ENCODE measurements at regions not wholly inside any gene's neighbourhood (a gene's known extent, or its start where the extent isn't known, plus 50 kb on each side); places are given as distances from the start of the nearest gene placed in this dataset.
"Not testable (repeated sequence)": the region's sequence is repeated elsewhere in the genome, so short reads cannot be mapped to it uniquely, and the experiment has no call there.

DNA sequence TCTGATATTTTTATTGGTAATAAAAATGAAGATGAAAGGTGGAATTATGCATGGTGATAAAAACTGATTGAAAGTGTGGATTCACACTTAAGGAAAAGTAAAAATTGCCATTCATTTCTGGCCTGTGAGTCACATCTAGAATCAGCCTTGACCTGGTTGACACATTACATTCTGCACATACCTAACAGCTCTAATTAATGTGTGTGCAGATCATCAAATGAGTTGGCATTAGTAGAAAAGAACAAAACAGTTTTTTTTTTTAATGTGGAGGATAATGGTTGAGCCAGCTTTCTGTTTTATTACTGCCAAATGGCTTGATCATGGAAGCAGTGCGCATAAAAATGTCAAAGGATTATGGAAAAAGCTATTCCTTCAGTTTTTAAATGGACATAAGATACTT lies 142.6 kb upstream of the TMEM196 start:
- no peaks in the 10 kb centered on the region for H3K36me3 ChIP-seq (ENCODE audit: insufficient read depth, low read length)
- no peak overlapping the region for H3K27ac ChIP-seq (ENCODE audit: low read depth, low read length)
- no peaks in the 10 kb centered on the region for H3K9me3 ChIP-seq (ENCODE audit: low read length)
- H3K4me1 ChIP-seq (ENCODE audit: insufficient read depth, low read length), result peaks cover 10% of the 10 kb centered on the region
- no peak overlapping the region for H3K9ac ChIP-seq (ENCODE audit: low read length)
- H3K27me3 ChIP-seq (ENCODE audit: control insufficient read depth in 1 of 2, insufficient read depth in 2 of 2, low read length in 2 of 2), result no peaks in the 10 kb centered on the region
- no peak overlapping the region for H3K4me3 ChIP-seq (ENCODE audit: low read depth in 1 of 2, low read length in 2 of 2)

- Histone ChIP-seq H3K9ac (ENCODE audit: low read length) (no peak overlapping the region), H3K9me3 (ENCODE audit: low read length) (no peaks in the 10 kb centered on the region), H3K27ac (ENCODE audit: low read depth, low read length) (no peak overlapping the region), H3K27me3 (ENCODE audit: control insufficient read depth in 1 of 2, insufficient read depth in 2 of 2, low read length in 2 of 2) (no peaks in the 10 kb centered on the region), H3K4me1 (ENCODE audit: insufficient read depth, low read length) (peaks cover 10% of the 10 kb centered on the region), H3K4me3 (ENCODE audit: low read depth in 1 of 2, low read length in 2 of 2) (no peak overlapping the region), H3K36me3 (ENCODE audit: insufficient read depth, low read length) (no peaks in the 10 kb centered on the region)
These were observed 142.2 kb upstream of the TMEM196 start for GRCh38 chr7:19915596-19915995.

DNA sequence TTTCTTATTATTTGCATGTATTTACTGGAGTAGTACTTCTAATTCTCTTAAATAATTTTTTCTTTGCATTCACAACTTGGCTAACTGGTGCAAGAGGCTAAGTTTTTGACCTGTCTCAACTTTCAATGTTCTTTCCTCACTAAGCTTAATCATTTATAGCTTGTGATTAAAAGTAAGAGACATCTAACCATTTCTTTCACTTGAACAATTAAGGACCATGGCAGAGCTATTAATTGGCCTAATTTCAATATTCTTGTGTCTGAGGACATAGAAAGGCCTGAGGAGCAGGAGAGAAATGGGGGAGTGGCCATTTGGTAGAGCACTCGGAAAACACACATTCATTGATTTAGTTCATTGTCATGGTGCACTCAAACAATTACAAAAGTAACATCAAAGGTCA lies 141.4 kb upstream of the TMEM196 start:
- Histone ChIP-seq H3K9me3 (ENCODE audit: low read length) (no peaks in the 10 kb centered on the region), H3K4me1 (ENCODE audit: insufficient read depth, low read length) (peaks cover 4% of the 10 kb centered on the region), H3K27me3 (ENCODE audit: control insufficient read depth in 1 of 2, insufficient read depth in 2 of 2, low read length in 2 of 2) (no peaks in the 10 kb centered on the region), H3K9ac (ENCODE audit: low read length) (no peak overlapping the region), H3K36me3 (ENCODE audit: insufficient read depth, low read length) (no peaks in the 10 kb centered on the region), H3K4me3 (ENCODE audit: low read depth in 1 of 2, low read length in 2 of 2) (no peak overlapping the region), H3K27ac (ENCODE audit: low read depth, low read length) (no peak overlapping the region)

GRCh38 chr7:19900118-19900517 lies 126.7 kb upstream of the TMEM196 start:
- H3K27ac ChIP-seq (ENCODE audit: low read depth, low read length), result no peak overlapping the region

GRCh38 chr7:19899529-19899928 lies 126.1 kb upstream of the TMEM196 start:
- H3K4me3 ChIP-seq (ENCODE audit: low read depth in 1 of 2, low read length in 2 of 2), result no peak overlapping the region
- H3K27ac ChIP-seq (ENCODE audit: low read depth, low read length), result no peak overlapping the region
- H3K4me1 ChIP-seq (ENCODE audit: insufficient read depth, low read length), result no peaks in the 10 kb centered on the region
- no peaks in the 10 kb centered on the region for H3K27me3 ChIP-seq (ENCODE audit: control insufficient read depth in 1 of 2, insufficient read depth in 2 of 2, low read length in 2 of 2)
- no peaks in the 10 kb centered on the region for H3K36me3 ChIP-seq (ENCODE audit: insufficient read depth, low read length)
- no peaks in the 10 kb centered on the region for H3K9me3 ChIP-seq (ENCODE audit: low read length)
- H3K9ac ChIP-seq (ENCODE audit: low read length), result no peak overlapping the region

More at GRCh38 chr7:19900118-19900517, 126.7 kb upstream of the TMEM196 start:
- no peaks in the 10 kb centered on the region for H3K9me3 ChIP-seq (ENCODE audit: low read length)
- H3K36me3 ChIP-seq (ENCODE audit: insufficient read depth, low read length), result no peaks in the 10 kb centered on the region
- H3K4me3 ChIP-seq (ENCODE audit: low read depth in 1 of 2, low read length in 2 of 2), result no peak overlapping the region
- no peak overlapping the region for H3K9ac ChIP-seq (ENCODE audit: low read length)
- no peaks in the 10 kb centered on the region for H3K27me3 ChIP-seq (ENCODE audit: control insufficient read depth in 1 of 2, insufficient read depth in 2 of 2, low read length in 2 of 2)
- no peaks in the 10 kb centered on the region for H3K4me1 ChIP-seq (ENCODE audit: insufficient read depth, low read length)

GRCh38 chr7:19882893-19883292 lies 109.5 kb upstream of the TMEM196 start:
- H3K4me3 ChIP-seq (ENCODE audit: low read depth in 1 of 2, low read length in 2 of 2); H3K4me1 ChIP-seq (ENCODE audit: insufficient read depth, low read length); H3K27me3 ChIP-seq (ENCODE audit: control insufficient read depth in 1 of 2, insufficient read depth in 2 of 2, low read length in 2 of 2); H3K9ac ChIP-seq (ENCODE audit: low read length); H3K27ac ChIP-seq (ENCODE audit: low read depth, low read length); H3K36me3 ChIP-seq (ENCODE audit: insufficient read depth, low read length); H3K9me3 ChIP-seq (ENCODE audit: low read length): not testable (repeated sequence)

GRCh38 chr7:19872094-19872493 lies 98.7 kb upstream of the TMEM196 start:
- H3K27me3 ChIP-seq (ENCODE audit: control insufficient read depth in 1 of 2, insufficient read depth in 2 of 2, low read length in 2 of 2), result no peaks in the 10 kb centered on the region
- H3K27ac ChIP-seq (ENCODE audit: low read depth, low read length), result no peak overlapping the region
- H3K4me3 ChIP-seq (ENCODE audit: low read depth in 1 of 2, low read length in 2 of 2), result no peak overlapping the region
- H3K4me1 ChIP-seq (ENCODE audit: insufficient read depth, low read length), result no peaks in the 10 kb centered on the region
- no peak overlapping the region for H3K9ac ChIP-seq (ENCODE audit: low read length)
- H3K36me3 ChIP-seq (ENCODE audit: insufficient read depth, low read length), result no peaks in the 10 kb centered on the region
- no peaks in the 10 kb centered on the region for H3K9me3 ChIP-seq (ENCODE audit: low read length)

DNA sequence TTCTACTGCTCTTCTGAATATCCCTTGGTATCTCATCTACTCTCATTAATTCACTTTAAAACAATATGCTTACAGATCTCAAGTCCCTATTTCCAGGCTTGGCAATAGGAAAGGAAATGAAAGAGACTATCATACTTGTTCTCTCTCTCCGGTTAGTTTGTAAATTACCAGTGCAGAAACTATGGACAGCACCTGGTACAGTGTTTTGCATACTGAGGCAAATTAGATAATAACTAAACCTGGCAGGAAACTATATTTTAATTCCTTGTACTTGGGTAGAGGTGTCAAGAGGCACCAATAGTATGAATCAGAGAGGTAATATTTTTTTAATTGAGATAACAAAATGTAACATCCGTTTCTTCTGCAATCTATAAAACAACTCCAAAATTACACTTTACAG lies 97.7 kb upstream of the TMEM196 start:
- no peaks in the 10 kb centered on the region for H3K36me3 ChIP-seq (ENCODE audit: insufficient read depth, low read length)
- H3K27me3 ChIP-seq (ENCODE audit: control insufficient read depth in 1 of 2, insufficient read depth in 2 of 2, low read length in 2 of 2), result no peaks in the 10 kb centered on the region
- no peak overlapping the region for H3K4me3 ChIP-seq (ENCODE audit: low read depth in 1 of 2, low read length in 2 of 2)
- H3K9me3 ChIP-seq (ENCODE audit: low read length), result no peaks in the 10 kb centered on the region
- H3K27ac ChIP-seq (ENCODE audit: low read depth, low read length), result no peak overlapping the region
- H3K9ac ChIP-seq (ENCODE audit: low read length), result no peak overlapping the region
- H3K4me1 ChIP-seq (ENCODE audit: insufficient read depth, low read length), result no peaks in the 10 kb centered on the region

GRCh38 chr7:19869979-19870378 lies 96.6 kb upstream of the TMEM196 start:
- H3K9me3 ChIP-seq (ENCODE audit: low read length), result no peaks in the 10 kb centered on the region
- no peaks in the 10 kb centered on the region for H3K4me1 ChIP-seq (ENCODE audit: insufficient read depth, low read length)
- no peak overlapping the region for H3K27ac ChIP-seq (ENCODE audit: low read depth, low read length)
- no peak overlapping the region for H3K9ac ChIP-seq (ENCODE audit: low read length)
- H3K4me3 ChIP-seq (ENCODE audit: low read depth in 1 of 2, low read length in 2 of 2), result no peak overlapping the region
- no peaks in the 10 kb centered on the region for H3K36me3 ChIP-seq (ENCODE audit: insufficient read depth, low read length)
- H3K27me3 ChIP-seq (ENCODE audit: control insufficient read depth in 1 of 2, insufficient read depth in 2 of 2, low read length in 2 of 2), result no peaks in the 10 kb centered on the region

GRCh38 chr7:19853261-19853832 lies 79.9 kb upstream of the TMEM196 start:
- no peaks in the 10 kb centered on the region for H3K27me3 ChIP-seq (ENCODE audit: control insufficient read depth in 1 of 2, insufficient read depth in 2 of 2, low read length in 2 of 2)
- H3K4me3 ChIP-seq (ENCODE audit: low read depth in 1 of 2, low read length in 2 of 2), result no peak overlapping the region
- H3K27ac ChIP-seq (ENCODE audit: low read depth, low read length), result no peak overlapping the region
- no peaks in the 10 kb centered on the region for H3K4me1 ChIP-seq (ENCODE audit: insufficient read depth, low read length)
- H3K9me3 ChIP-seq (ENCODE audit: low read length), result no peaks in the 10 kb centered on the region
- H3K36me3 ChIP-seq (ENCODE audit: insufficient read depth, low read length), result no peaks in the 10 kb centered on the region
- no peak overlapping the region for H3K9ac ChIP-seq (ENCODE audit: low read length)

- no peaks in the 10 kb centered on the region for H3K27me3 ChIP-seq (ENCODE audit: control insufficient read depth in 1 of 2, insufficient read depth in 2 of 2, low read length in 2 of 2)
- no peak overlapping the region for H3K4me3 ChIP-seq (ENCODE audit: low read depth in 1 of 2, low read length in 2 of 2)
- H3K9me3 ChIP-seq (ENCODE audit: low read length), result no peaks in the 10 kb centered on the region
- no peaks in the 10 kb centered on the region for H3K36me3 ChIP-seq (ENCODE audit: insufficient read depth, low read length)
- no peaks in the 10 kb centered on the region for H3K4me1 ChIP-seq (ENCODE audit: insufficient read depth, low read length)
- H3K27ac ChIP-seq (ENCODE audit: low read depth, low read length), result no peak overlapping the region
- no peak overlapping the region for H3K9ac ChIP-seq (ENCODE audit: low read length)
These were observed 78.8 kb upstream of the TMEM196 start for GRCh38 chr7:19852192-19852591.

- Histone ChIP-seq H3K4me1 (ENCODE audit: insufficient read depth, low read length) (no peaks in the 10 kb centered on the region), H3K27me3 (ENCODE audit: control insufficient read depth in 1 of 2, insufficient read depth in 2 of 2, low read length in 2 of 2) (no peaks in the 10 kb centered on the region), H3K27ac (ENCODE audit: low read depth, low read length) (no peak overlapping the region), H3K9me3 (ENCODE audit: low read length) (no peaks in the 10 kb centered on the region), H3K4me3 (ENCODE audit: low read depth in 1 of 2, low read length in 2 of 2) (no peak overlapping the region), H3K36me3 (ENCODE audit: insufficient read depth, low read length) (no peaks in the 10 kb centered on the region), H3K9ac (ENCODE audit: low read length) (no peak overlapping the region)
These were observed 78.1 kb upstream of the TMEM196 start for GRCh38 chr7:19851504-19851903.

Data from muscle layer of colon (tissue), 2 donors.